Vagina (tissue), 2 donors: ENCODE measurements at regions not wholly inside any gene's neighbourhood (a gene's known extent, or its start where the extent isn't known, plus 50 kb on each side); places are given as distances from the start of the nearest gene placed in this dataset.

Experiments used
- CTCF ChIP-seq, 3 experiments: fragments of 450-650 bp in 2 of 3; fragments of 200-600 bp in 1 of 3; sonication (generic) in 1 of 3; IDR thresholded peaks; one replicate each; pipeline ENCODE4 v1.5.1; 2017 to 2019; ENCODE audit warnings: antibody characterized with exemption in 3 of 3, mild to moderate bottlenecking in 2 of 3, moderate library complexity in 2 of 3
- POLR2A ChIP-seq, 2 donors: fragments of 450-650 bp; IDR thresholded peaks; one replicate each; pipeline ENCODE4 v1.6.1; 2017; ENCODE audit warnings: antibody characterized with exemption in 2 of 2, mild to moderate bottlenecking in 2 of 2, moderate library complexity in 2 of 2

DNA sequence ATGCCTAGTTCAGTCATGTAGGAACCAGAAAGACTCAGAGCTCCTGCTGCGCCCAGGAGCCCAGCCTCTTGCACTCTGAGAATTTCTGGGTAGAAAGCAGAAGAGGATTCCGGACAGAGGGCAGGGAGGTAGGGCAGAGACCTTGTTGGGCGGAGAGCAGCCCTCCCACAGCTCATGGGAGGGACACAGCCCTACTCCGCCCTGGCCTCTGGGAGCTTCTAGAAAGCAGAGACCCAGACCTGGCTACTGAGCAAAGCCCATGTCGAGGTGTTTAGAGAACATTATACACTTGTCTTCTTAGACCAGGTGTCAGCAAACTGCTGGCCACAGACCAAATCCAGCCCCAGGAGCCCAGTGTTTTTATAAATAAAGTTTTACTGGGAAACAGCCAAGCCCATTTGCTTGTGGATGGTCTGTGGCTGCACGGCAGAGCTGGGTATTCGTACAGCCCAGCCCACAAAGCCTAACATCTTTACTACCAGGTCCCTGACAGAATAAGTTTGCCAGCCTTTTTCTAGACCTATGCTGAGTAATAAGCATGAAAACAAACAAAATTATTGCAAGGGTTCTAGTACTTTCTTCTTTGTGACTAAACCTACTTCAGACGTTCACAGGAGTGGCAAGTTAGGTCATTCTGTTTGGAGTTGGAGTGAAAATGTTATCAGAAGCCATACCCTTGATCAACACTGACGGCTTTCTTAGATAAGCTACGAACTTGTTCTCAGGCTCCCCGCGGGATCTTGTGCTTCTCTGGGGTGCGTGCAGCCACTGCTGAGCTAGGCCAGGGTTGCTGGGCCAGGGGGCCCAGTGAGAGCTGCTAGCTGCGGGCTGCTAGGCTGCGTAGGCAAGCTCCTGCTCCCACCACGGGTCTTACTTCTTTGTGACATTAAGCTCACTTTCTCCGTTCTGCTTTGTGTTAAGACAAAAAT, 235.1 kb upstream of the FOXQ1 start:
- no peak for TF ChIP-seq CTCF (IDR thresholded peaks at IDR 0.05)
- no peak for TF ChIP-seq POLR2A (IDR thresholded peaks at IDR 0.05)
